ENCODE measurements at regions not wholly inside any gene's neighbourhood (a gene's known extent, or its start where the extent isn't known, plus 50 kb on each side); places are given as distances from the start of the nearest gene placed in this dataset.

DNA sequence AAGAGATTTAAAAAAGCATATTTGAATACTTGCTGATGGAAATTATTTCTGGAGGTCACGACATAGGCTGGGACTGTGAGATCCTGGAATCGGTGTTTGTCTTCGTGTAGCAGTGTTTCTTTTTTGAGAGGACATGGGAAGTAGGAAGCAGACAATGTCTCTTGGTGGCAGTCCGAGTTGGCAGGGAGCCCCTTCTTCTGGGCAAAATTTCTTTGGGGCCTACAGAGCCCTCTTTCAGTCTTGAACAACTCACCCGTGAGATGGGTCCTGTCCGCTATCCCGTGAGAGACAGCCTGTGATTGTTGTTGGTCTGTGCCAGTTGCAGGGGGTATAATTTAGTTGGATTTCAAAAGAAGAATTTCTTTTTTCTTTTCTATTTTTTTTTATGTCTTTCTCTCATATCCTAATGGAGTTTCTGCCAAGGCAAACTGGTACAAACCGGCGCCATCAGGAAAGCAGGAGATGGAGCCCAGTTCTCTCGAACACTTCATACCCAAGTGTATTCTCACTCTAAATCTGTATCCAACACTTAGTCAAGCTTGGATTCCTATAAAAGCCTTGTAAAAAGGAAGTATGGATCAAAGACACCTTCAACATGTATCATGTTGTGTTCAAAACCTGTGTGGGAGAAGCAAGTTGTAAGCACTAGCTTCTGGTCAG lies 785.1 kb downstream of the MAFB start:
- DNase-seq (ENCODE audit: low read depth): no peak

DNA sequence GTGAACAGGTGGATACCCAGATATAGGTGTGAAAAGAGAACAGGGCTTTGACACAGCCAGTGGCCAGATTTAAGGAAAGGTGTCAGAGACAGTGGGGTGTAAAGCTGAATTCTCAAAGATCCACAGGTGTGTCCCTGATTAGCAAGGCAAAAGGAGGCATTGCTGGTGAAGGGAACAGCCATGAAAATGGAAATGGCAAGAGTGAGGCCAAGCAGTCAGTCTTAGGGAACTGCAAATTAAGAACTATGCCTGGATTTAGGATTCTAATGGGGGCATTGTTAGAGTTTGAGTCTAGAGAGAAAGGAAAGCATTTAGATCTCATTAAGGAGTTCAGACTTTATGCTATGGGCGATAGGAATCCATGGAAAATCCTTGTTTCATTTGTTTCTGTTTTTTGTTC lies 789.2 kb downstream of the MAFB start:
- no peak for DNase-seq (ENCODE audit: low read depth)

GRCh38 chr20:39898467-39898852 lies 790.6 kb downstream of the MAFB start:
- DNase-seq (ENCODE audit: low read depth): no peak

DNA sequence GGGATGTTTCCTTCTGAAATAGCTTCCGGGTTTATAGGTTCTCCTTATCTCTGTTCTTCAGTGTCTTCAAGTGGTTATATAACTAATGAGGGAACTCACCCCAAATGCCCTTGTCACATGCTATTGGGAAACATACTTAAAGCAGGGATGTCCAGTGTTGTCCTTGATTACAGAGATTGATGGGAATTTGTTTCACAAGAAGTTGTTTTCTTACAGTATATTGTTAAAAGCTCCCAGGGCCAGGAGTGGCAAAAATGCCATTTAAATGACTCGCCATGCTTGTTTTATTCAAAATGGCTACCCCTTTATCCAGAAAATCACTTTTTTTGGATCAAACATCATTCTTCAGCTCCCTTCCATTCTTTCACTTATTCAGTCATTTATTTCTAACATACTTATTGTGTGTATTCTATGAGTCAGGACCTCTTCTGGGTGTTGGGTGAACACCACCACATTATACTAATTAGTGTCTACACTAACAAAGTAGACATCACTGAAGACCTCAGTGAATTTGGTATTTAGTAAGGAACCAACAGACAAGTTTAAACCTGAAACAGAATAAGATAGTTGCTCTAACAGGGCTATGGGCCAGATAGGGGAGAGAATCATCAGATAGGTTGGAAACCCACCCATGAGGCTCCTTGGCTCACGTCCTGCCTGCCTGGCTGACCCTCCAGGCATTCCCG lies 791.1 kb downstream of the MAFB start:
- no peak for DNase-seq (ENCODE audit: low read depth)

DNA sequence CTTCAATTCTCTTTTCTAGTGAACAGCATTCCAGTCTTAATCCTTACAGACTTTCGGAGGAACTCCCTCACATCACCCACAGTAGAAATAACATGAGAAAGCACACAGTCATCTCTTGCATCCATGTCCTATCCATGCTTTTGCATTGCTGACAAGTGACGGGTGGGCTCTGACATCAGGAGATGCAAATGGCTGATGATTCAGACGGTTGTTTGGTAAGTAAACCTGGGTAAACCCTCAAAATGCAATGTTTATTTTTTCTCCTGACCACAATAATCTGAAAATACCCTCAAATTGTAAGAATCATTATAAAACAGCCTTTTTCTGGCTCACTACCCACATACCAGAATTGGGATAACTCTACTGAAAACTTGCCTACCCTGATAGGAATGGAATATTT lies 792.0 kb downstream of the MAFB start:
- DNase-seq (ENCODE audit: low read depth): peak; percentile 40

- no peak for DNase-seq (ENCODE audit: low read depth)
Observed at GRCh38 chr20:39894067-39894466, 795.0 kb downstream of the MAFB start.

GRCh38 chr20:39893003-39893685 lies 795.9 kb downstream of the MAFB start:
- DNase-seq (ENCODE audit: low read depth): no peak

GRCh38 chr20:39890697-39891096 lies 798.3 kb downstream of the MAFB start:
- DNase-seq (ENCODE audit: low read depth): no peak

DNA sequence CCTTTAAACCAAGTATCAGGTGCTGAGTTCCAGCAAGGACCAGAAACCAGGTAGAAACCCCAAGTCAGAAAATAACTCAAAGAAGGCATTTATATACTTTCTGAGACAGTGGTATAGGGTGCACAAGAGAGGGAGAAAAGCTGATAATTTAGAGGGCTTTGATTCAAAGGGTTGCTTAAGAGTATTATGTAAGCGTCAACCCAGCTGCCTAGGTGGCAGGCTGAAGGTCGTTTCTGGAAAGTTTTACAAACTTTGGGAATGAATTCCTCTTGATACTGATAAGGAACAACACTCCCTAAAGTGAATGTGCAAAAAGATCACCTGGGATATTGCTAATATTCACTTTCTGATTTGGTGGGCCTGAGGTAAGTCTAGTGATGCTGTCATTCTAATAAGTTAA lies 800.7 kb downstream of the MAFB start:
- no peak for DNase-seq (ENCODE audit: low read depth)

- no peak for DNase-seq (ENCODE audit: low read depth)
Observed at GRCh38 chr20:39886650-39887190, 802.3 kb downstream of the MAFB start.

DNA sequence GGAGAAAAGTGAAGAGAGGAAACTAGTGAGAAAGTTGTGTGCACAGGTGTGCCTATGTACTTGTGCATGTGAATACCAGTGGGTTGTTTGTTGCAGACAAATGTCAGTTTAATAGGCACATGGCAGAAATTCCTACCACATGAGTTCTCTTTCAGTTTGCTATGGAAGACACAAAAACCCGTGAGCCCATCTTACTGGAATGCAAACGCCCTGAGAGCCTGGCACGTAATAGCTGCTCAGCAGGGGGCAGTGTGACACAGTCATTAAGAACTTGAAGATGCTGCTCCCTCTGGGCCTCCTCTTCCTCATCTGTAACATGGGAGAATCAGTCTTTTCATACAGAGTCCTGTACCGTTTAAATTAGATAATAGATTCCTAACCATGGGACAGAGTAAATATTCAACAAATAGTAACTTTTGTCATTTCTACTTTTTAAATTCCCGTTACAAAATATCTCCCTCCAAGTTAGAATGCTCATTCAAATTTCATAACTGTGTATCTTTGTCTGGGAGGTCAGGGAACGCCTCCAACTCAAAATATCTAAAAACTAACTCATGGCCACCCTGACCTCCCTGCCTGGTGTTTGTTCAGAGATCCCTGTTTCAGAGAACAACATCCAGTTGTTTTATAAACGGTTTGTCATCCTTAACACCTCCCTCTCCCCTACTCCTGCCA lies 802.9 kb downstream of the MAFB start:
- DNase-seq (ENCODE audit: low read depth): peak; percentile 82

DNA sequence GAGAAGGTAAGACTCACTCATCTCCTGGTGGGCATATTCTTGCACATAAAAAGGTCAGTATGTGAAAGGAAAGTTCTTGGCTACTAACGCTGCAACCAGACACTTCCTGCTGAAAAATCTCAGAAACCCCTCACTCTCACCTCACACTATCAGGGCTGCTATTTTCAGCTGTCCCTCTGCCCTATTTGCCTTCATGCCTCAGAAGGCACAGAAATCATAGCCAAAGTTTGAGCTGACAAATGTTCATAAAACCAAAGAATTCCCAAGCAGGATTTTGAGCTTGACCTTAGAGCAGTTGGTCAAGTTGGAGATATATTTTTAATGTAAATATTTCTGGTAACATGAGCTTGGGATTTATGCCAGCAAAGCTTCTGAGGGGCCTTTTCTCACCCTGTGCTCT lies 806.2 kb downstream of the MAFB start:
- DNase-seq (ENCODE audit: low read depth): no peak

GRCh38 chr20:39880890-39881289 lies 808.1 kb downstream of the MAFB start:
- no peak for DNase-seq (ENCODE audit: low read depth)

GRCh38 chr20:39879296-39879695 lies 809.7 kb downstream of the MAFB start:
- no peak for DNase-seq (ENCODE audit: low read depth)

DNA sequence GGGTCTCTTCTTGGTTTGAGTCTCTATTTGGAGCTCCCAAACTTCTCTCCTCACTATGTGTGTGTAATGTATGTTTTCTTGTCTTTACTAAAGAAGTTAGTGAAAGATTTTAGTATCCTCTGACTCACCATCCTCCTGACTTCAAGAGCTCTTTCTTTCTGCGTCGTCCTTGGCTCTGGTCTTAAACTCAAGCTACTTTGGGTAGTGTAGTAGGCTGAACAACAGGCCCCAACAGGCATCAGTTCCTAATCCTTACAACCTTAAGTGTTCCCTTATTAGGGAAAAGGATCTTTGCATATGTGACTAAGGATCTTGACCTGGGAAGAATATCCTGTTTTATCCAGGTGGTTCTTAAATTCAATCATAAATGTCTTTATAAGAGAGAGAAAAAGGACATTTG lies 810.2 kb downstream of the MAFB start:
- no peak for DNase-seq (ENCODE audit: low read depth)

GRCh38 chr20:39878320-39878719 lies 810.7 kb downstream of the MAFB start:
- no peak for DNase-seq (ENCODE audit: low read depth)

- no peak for DNase-seq (ENCODE audit: low read depth)
Observed at GRCh38 chr20:39877788-39878187, 811.2 kb downstream of the MAFB start.

- DNase-seq (ENCODE audit: low read depth): no peak
Observed at GRCh38 chr20:39876976-39877635, 811.9 kb downstream of the MAFB start.

DNA sequence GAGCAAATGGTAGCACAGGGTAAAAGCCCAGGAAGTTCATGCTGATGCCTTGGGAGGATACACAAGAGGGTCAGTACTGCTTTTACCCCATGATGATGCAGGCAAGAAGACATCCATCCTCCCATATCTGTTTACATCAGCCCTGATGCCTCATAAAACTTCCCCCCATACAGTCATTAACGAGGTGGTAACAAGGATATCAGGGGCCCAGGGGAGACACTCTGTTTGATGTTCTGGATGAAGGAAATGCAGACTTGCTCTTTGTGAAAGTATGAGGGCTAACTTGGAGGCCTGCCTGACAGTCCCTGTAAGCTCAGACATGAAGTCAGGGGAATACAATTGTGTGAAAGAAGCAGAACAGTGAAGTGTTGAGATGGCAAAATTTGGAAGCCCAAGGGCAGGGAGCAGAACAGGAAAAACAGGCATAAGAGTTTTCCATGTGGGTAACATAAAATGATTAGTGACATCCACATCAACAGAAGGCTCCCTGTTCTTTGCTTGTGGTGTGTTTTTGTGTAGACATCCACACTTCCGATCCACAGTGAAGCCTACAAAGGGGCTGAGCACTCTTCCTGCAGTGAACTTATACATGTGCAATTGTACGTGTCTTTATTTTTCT lies 813.4 kb downstream of the MAFB start:
- DNase-seq (ENCODE audit: low read depth): no peak

- peak; percentile 71 for DNase-seq (ENCODE audit: low read depth)
Observed at GRCh38 chr20:39874049-39874893, 814.8 kb downstream of the MAFB start.

DNA sequence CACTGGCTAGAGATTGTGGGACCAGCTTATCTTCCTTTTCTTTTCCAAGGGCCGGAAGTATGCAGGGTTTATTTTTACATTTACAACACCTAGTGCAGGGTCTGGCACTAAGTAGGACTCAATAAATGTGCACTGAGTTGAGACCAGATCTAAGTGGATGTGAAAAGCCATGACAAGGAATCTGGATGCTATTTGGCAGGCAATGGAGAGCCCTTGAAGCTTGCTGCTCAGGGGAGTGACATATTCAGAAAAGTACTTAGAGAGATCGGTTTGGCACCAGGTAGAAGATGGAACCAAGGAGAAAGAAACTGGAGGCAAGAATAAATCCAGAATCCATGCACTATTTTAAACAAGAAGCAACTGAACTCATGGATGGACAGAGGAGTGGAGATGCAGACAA lies 815.8 kb downstream of the MAFB start:
- DNase-seq (ENCODE audit: low read depth): no peak

Data from GM04504 (cell line).